ENCODE measurements at regions not wholly inside any gene's neighbourhood (a gene's known extent, or its start where the extent isn't known, plus 50 kb on each side); places are given as distances from the start of the nearest gene placed in this dataset.
A peak's percentile ranks its signal among the peaks of the same experiment; 100 is the strongest.

- no peak overlapping the region for H3K4me3 ChIP-seq (ENCODE audit: control insufficient read depth, low read depth, low read length)
- DNase-seq (ENCODE audit: low read depth): no peak
- TF ChIP-seq, protein P1, sequence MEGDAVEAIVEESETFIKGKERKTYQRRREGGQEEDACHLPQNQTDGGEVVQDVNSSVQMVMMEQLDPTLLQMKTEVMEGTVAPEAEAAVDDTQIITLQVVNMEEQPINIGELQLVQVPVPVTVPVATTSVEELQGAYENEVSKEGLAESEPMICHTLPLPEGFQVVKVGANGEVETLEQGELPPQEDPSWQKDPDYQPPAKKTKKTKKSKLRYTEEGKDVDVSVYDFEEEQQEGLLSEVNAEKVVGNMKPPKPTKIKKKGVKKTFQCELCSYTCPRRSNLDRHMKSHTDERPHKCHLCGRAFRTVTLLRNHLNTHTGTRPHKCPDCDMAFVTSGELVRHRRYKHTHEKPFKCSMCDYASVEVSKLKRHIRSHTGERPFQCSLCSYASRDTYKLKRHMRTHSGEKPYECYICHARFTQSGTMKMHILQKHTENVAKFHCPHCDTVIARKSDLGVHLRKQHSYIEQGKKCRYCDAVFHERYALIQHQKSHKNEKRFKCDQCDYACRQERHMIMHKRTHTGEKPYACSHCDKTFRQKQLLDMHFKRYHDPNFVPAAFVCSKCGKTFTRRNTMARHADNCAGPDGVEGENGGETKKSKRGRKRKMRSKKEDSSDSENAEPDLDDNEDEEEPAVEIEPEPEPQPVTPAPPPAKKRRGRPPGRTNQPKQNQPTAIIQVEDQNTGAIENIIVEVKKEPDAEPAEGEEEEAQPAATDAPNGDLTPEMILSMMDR (conservative IDR thresholded peaks at IDR 0.05; ENCODE audit: control insufficient read depth, insufficient read depth, low read depth, low read length): no peak
Measured at GRCh38 chr4:155570661-155571060, 96.0 kb upstream of the GUCY1A1 start.

DNA sequence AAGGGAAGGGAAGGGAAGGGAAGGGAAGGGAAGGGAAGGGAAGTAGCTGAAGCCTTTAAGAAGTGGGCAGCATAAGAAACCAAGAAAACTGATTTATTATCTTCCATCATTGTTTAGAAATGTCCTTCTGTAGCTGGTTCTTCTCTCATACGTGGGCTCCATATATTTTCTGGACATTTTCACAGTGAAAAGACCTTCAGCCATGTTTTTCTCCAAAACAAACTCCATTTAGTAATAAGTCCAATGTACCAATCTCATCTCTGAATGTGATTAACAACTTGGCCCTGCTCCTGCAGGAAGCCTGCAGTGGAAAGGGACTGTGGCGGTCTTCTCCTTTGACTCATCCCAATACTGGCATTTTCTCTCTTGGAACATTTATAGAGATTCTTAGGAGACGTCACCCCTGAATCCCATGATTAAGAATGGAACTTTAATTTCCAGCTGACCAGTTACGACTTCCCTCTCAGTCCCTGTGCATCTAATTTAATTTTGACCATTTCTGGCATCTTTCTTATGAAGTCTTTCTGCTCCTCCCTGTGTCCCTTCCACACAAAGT, 96.6 kb upstream of the GUCY1A1 start:
- DNase-seq (ENCODE audit: low read depth): peak; percentile 92
- TF ChIP-seq, protein P1 (conservative IDR thresholded peaks at IDR 0.05; ENCODE audit: control insufficient read depth, insufficient read depth, low read depth, low read length): no peak
- H3K4me3 ChIP-seq (ENCODE audit: control insufficient read depth, low read depth, low read length): no peak overlapping the region

DNA sequence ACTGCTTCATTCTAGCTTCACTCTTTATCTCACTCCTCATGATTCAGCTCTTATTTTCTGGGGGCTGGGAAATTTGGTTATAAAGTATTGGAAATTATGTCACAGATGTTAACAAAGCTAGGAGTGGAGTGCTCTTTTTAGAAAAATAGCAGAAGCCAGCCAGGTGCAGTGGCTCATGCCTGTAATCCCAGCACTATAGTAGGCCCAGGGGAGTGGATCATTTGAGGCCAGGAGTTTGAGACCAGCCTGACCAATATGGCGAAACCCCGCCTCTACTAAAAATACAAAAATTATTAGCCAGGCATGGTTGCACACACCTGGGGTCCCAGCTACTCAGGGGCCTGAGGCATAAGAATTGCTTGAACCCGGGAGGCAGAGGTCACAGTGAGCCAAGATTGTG, 97.2 kb upstream of the GUCY1A1 start:
- DNase-seq (ENCODE audit: low read depth): no peak
- H3K4me3 ChIP-seq (ENCODE audit: control insufficient read depth, low read depth, low read length): no peak overlapping the region
- TF ChIP-seq, protein P1 (conservative IDR thresholded peaks at IDR 0.05; ENCODE audit: control insufficient read depth, insufficient read depth, low read depth, low read length): no peak

DNA sequence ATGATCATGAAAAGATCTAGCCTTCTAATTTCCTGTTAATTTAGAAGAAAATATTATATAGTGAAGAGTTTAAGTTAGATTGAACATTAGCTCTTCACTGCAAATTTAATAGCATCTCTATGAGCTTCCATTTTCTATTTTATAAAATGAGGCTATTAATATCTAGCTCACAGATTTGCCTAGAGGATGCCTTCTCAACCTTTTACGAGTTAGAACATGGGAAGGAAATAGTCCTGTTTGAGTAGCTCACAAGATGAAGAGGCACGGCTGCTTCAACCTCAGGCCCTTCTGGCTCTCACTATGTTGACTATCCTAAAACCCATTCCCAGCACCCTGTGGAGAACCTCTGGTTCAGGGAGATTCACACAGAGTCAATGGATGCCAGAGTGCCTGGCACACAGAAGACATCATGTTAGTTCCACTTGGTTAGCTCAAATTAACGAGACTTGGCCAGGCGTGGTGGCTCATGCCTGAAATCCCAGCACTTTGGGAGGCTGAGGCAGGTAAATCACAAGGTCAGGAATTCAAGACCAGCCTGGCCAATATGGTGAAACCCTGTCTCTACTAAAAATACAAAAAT, 97.9 kb upstream of the GUCY1A1 start:
- DNase-seq (ENCODE audit: low read depth): no peak
- TF ChIP-seq, protein P1 (conservative IDR thresholded peaks at IDR 0.05; ENCODE audit: control insufficient read depth, insufficient read depth, low read depth, low read length): no peak
- H3K4me3 ChIP-seq (ENCODE audit: control insufficient read depth, low read depth, low read length): no peak overlapping the region

GRCh38 chr4:155566354-155566753, 100.3 kb upstream of the GUCY1A1 start:
- no peak overlapping the region for H3K4me3 ChIP-seq (ENCODE audit: control insufficient read depth, low read depth, low read length)
- DNase-seq (ENCODE audit: low read depth): peak; percentile 94
- TF ChIP-seq, protein P1 (conservative IDR thresholded peaks at IDR 0.05; ENCODE audit: control insufficient read depth, insufficient read depth, low read depth, low read length): no peak

DNA sequence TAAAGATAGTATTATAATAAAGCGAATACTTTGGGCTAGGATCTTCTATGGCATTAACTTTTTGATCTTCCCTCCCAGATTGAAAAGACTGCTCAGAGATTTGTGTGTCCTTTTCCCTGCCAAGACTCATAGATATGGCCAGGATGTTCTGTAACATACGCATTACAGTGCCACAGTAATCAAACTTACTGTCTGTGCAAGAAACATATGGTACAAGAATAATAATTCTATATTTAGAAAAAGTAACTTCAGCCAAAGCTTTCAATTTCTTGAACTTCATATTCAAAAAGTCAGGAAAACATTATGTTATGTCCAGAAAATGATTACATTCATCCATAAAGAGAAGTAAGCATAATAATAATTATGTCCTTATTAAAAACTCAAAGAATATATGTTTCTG, 100.9 kb upstream of the GUCY1A1 start:
- DNase-seq (ENCODE audit: low read depth): no peak
- no peak overlapping the region for H3K4me3 ChIP-seq (ENCODE audit: control insufficient read depth, low read depth, low read length)
- TF ChIP-seq, protein P1 (conservative IDR thresholded peaks at IDR 0.05; ENCODE audit: control insufficient read depth, insufficient read depth, low read depth, low read length): no peak
